GM03348 (cell line): ENCODE measurements at regions not wholly inside any gene's neighbourhood (a gene's known extent, or its start where the extent isn't known, plus 50 kb on each side); places are given as distances from the start of the nearest gene placed in this dataset.

Experiments used
- DNase-seq: peaks from one replicate; pipeline ENCODE4 v3.0.0; 2012; ENCODE audit warnings: low spot score

DNA sequence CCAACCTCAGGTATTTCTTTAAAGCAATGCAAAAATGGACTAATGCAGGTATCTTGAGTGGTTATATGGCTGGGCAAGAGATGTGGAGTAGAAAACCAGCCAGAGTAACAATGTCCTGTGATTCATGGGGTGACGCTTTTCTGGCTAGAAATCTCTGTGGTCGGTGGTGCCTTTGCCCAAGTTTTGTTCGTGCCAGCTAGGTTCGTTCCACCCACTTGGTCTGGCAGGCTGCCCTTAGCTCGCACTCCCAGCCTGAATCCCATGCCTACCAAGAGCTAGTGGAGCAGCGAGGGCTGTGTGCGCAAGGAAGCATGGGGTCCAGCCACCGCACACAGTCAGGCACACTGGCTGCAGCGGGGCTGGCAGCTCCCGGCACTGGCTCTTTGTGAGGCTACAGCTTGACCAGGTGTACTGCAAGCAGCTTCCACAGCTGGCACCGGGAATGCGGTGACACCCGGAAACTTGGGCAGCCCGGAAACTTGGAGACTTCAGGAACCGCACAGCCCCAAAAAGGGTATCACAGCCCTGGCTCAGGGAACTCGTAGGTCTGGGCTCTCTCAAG lies 349.6 kb upstream of the PCDH20 start:
- DNase-seq, result no peak

DNA sequence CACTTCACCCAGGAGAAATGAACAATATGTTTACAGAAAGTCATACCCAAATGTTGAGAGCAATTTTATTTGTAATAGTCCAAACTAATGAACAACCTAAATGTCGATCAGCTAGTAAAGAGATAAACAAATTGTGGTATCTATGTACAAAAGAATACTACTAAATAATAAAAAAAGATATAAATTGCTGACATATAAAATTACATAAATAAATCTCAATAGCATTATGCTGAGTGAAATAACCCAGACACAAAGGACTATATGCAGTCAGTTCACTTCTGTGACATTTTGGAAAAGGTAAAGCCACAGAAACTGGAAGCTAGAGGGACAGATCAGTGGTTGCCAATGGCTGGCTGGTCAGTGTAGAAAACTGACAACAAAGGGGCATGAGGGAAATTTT lies 346.0 kb upstream of the PCDH20 start:
- DNase-seq, result no peak

DNA sequence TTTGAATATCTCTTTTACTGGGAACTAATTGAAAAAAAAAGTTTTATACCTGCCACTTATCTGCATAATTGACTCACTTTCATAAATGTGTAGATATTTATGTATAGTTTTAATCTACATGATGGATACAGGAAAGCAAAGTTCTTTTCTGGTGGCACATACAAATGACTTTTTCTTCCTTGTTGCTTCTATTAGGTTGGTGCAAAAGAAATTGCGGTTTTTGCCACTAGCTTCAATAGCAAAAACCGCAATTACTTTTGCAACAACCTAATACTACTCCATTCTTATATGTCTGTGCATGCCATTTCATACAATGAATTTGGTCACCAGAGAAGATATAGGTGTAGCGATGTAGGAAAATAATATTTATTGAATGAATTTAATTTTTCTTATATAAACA lies 344.5 kb upstream of the PCDH20 start:
- DNase-seq, result no peak

DNA sequence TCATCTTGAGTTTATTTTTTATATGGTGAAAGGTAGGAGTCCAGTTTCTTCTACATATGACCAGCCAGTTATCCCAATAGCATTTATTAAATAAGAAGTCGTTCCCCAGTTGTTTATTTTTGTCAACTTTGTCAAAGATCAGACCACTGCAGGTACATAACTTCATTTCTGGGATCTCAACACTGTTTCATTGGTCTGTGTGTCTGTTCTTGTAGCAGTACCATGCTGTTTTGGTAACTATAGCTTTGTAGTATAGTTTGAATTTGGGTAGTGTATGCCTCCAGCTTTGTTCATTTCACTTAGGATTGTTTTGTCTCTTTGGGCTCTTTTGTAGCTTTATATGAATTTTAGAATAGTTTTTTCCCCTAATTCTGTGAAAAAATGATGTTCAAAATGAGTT lies 340.4 kb upstream of the PCDH20 start:
- DNase-seq, result no peak

DNA sequence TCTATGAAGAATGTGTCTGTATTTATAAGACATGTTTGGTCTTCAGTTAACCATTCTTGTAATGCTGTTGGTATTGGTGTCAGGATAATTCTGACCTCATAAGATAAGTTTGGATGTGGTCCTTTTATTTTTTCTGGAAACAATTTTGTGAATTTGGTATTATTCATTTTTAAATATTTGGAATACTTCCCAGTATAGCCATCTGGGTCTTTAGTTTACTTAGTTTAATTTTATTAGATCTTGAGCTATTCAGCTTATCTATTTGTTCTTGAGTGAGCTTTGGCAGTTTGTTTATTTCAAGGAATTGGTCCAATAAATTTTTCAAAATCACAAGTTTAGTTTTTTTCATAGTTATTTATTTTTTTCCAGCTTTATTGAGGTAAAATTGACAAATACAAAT lies 335.4 kb upstream of the PCDH20 start:
- no peak for DNase-seq

DNA sequence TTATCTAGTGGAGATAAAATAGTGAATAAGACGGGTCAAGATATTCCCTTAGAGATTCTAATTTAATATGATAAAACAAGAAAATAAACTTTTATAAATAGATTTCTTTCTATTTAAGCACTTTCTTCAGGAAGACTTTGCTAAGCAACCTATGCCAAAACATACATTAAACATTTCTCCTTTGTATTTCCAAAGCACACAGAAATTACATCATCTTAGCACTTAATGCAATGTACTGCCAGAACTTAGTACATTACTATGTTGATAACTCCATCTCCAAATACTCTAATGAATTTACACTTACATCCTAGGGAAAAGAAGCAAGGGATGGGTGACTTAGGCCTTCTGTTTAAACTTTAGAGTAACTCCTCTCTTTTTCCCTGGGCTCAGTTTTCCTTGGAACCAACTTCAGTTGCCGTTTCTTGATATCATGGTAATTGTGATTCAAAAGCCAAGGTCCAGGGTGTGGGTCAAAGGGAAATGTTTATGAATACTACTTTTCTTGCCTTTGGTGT lies 322.6 kb upstream of the PCDH20 start:
- no peak for DNase-seq

DNA sequence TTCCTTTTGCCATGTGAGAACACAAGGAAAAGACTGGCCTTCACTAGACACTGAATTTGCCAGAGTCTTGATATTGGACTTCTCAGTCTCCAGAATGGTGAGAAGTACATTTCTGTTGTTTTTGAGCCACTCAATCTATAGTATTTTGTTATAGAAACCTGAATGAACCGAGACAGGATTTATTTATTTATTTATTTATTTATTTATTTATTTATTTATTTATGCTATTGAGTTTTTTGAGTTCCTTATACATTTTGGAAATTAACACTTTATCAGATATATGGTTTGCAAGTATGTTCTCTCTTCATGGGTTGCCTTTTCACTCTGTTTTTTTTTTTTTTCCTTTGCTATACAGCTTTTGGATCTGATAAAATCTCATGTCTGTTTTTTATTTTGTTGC lies 319.0 kb upstream of the PCDH20 start:
- DNase-seq, result no peak

DNA sequence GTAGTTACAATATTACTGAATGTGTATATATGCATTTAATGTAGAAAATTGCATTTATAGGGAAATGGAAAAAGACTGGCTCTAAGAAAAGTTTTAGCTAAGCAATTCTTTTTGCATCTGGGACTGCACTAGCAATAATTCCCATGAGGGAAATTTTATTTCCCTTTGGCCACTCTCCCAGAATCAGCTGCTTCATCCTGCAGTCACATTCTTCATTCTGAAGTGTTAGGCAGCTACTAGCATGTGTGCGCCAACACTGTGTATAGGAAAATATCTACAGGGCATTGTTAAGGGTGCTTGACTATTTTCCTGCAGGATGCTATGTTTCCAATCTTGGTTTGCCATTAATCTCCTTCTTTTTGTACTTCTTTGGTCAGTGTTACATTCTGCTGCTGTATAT lies 312.8 kb upstream of the PCDH20 start:
- peak; percentile 29 for DNase-seq

DNA sequence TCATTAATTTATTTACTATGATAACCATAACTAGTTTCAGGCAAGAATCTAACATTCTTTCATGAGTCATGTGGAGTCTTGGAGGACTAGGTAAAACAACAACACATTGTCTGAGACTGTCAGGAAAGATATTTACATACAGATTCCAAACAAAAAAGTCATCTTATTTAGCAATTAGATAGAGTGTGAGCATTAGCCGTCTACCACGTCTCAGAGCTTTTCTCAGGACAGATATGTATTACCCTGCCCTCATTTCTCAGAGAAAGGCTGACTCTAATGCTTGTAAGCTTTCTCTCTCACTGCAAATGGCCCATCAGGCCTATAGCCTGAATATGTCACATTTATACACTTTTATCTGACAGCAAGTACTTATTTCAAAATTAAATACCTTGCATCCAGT lies 312.1 kb upstream of the PCDH20 start:
- DNase-seq, result peak; percentile 15

DNA sequence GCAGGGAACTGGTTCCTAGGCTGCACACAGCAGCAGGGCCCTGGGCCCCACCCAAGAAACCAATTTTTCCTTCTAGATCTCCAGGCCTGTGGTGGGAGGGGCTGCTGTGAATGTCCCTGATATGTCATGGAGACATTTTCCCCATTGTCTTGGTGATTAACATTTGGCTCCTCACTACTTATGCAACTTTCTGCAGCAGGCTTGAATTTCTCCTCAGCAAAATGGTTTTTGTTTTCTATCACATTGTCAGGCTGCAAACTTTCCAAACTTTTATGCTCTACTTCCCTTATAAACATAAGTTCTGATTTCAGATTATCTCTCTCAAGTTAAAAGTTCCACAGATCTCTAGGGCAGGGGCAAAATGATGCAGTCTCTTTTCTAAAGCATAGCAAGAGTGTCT lies 310.2 kb upstream of the PCDH20 start:
- DNase-seq, result no peak

DNA sequence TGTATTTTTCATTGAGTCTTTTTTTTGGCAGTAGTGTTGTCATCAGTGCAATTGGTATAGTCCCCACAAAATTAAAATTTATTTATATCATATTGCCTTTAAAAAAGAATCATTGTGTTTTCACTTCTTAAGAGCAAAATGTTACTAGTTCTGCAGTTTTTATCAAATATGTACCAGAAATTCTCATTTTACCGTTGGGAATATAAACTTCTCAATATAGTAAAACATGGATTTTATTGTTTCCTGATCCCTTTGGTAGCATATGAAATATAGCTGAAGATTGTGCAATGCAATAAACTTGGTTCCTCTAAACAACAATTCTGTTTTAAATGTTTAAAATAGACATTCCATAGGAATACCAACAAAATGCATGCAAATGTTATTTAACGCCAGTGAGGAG lies 306.5 kb upstream of the PCDH20 start:
- no peak for DNase-seq

DNA sequence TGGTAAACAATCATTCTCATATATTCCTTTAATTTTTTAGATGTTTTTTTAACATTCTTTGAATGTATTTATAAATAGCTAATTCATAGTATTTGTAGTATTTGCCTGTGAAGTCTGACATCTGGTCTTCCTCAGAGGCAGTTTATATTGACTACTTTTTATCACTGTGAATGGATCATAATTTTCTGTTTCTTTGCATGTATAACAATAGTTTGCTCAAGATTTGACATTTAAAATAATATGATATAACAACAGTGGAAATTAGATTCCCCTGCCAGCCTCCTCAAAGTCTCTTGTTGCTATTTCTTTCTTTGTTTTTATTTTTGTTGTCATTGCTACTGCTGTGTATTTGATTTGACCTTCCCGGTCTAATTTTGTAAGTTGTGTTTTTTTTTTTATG lies 297.0 kb upstream of the PCDH20 start:
- no peak for DNase-seq

DNA sequence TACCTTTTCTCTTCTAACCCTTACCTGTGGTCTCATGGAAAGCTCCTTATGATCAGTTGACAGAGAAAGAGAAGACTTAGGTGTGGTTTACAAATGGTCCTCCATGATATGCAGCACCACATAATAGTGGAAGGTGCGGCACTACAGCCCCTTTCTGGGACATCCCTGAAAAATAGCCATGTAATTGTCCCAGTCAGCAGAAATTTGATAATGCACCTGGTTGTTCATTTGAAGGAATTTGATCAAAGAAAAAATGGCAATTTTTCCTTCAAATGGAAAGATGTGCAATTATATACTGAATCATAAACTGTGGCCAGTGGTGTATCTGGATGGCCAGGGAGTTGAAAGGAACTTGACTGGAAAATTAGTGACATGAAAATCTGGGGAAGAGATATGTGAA lies 293.6 kb upstream of the PCDH20 start:
- DNase-seq, result no peak

DNA sequence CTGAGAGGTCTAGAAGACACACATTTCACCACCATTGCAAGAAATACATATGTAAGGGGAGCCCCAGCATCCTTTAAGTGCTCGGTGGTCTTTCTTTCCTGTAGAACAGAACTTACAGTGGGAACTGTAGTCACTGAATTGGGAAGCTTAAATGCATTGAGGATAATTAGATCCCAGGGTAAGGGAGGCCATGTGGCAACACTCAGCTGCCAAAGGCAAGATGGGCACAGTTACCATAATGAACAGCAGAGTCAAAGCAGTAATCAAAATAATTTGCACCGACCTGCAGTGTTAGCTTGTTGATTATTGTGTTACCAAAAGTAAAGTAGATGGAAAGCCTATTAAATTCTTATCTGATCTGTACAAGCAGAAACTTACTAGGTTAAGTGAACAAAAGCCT lies 291.2 kb upstream of the PCDH20 start:
- DNase-seq, result no peak

DNA sequence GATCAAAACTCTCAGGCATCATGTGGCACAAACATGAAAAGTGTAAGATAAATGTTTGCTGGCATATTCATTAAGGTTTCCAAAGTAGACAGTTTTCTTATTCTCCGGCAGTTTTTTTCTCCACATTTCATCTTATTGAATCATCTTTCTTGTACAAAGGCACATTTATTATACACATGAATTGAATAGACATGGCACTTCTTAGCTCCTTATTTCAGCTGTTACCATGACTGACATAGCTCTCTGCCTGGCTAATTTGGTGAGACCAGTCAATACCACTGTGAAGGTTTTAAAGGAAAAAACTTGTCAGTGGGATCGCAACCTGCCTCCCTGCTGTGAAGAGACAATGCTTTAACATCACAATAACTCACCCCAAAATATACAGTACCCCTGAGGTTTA lies 285.0 kb upstream of the PCDH20 start:
- no peak for DNase-seq

DNA sequence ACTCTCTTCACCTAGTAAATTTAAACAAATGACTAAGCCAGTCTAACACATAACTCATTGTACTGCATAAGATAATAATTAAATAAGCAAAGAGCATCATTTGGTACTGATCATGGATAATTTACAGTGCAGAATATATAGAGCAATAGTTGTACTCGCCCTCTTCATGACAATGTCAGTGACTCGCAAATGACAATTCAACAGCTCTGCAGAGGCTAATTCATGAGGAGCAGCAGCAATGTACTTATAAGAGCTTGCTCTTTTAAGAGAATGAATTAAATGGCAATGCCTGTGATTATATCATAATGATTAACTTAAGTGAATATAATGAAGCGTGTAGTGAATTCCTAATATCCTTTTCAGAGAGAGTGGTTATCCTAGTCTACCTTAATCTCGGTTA lies 284.5 kb upstream of the PCDH20 start:
- no peak for DNase-seq

DNA sequence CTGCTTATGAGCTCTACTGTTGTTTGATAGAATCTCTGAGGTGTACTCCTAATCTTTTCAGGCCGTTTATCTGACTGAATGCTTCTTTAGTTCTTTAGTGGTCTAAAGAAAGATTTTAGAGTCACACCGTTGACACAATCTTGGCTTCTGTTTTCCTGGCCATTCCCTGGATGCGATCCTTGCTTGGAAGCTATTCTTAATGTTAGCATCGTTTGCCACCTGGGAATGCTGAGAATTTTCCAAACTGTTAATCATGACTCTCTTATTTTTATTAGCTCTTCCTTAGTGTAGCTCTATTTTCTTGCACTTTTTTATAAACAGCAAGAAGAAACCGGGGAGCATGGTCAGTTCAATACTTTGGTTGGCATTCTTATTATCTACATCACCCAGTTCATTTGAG lies 281.0 kb upstream of the PCDH20 start:
- no peak for DNase-seq

DNA sequence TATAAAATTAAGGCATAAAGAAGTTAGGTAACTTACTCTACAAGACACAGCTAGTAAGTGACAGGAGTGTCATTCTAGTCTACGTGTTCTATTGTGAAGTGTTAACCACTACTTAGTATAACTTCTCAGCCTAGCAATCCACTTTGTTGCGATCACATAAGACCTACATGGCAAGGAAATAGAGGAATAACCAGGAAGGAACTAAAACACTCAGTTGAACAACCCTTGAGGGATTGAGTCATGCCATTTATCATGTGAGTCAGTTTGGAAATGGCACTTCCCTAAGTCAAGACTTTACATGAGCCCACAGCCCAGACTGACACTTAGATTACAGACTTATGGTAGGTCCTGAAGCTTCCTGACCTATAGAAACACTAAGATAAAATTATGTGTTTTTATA lies 279.5 kb upstream of the PCDH20 start:
- DNase-seq, result no peak

DNA sequence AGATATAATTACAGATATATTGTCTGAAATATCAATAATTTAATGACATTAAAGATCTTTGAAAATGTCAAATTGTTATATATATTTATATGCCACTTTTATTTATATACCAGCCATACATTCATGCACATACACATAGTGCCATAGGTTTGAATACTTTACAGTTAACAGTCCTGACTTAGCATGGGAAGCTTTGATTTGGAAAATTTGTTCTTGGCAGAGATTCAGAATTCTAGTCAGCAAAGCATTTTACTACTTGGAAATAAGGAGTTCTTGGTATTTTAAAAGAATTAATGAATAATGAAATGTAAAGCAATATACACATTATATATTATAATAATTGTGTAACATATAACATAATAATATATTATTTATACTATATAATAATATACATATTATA lies 277.0 kb upstream of the PCDH20 start:
- no peak for DNase-seq

DNA sequence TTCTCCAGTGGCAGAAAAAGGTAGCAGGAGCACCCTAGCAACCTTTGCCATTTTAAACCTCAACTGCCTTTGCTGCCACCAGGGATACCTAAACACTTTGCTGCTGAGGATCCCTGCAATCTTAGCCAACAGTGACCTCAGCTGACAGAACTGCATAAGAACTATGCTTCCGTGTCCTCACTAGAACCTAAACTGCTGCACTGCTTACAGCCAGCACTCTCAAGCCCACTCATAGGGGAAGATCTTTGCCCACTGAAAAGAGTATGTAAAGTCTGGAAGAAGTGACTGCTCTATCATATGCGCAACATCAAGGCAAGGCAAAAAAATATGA lies 270.0 kb upstream of the PCDH20 start:
- DNase-seq, result no peak

DNA sequence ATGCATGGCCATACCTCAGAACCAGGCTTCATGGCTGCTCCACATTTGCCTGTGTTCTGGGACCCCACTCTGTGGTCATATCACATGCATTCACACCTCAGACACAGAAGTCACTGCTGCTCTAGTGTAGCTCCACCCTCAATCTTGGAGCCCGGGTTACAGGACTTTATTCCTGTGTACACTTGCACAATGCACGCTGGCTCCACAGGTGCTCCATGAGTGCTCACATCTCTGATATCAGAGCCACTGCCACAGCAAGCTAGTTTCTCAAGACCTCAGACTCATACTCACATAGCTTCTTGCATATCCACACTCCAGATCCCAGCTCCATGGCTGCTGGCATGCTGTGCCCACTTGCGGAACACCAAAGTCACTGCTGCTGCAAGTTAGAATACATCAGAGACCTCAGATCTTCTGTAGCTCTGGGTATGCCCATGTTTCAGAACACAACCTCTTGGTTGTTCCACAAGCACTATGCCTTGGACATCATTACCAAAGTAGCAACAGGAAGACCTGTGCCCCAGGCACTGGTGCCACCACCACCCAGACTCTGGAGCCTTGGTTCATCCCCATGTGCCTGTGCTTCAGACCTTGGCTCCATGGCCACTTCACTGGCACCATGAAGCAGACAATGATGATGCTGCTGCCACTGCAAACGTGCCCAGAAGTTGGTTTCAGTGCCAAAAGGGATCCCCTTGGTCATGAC lies 269.5 kb upstream of the PCDH20 start:
- no peak for DNase-seq

DNA sequence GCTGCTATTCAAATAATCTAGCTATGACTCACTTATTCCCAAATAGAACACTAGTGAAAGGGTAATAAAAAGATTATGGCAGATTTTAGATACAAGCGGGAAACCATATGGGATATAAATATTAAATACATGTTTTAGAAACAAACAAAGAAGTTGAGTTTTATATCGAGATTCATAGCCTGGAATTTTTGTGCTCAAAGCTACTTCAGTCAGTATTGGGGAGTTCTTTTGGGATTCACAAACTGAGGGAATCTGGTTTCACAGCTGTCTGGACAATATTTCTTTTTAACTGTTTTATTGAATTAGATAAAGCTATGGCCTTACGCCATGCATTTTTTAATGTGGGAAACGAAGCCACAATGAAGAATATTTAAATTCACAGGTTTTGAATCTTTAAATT lies 257.1 kb upstream of the PCDH20 start:
- DNase-seq, result no peak

DNA sequence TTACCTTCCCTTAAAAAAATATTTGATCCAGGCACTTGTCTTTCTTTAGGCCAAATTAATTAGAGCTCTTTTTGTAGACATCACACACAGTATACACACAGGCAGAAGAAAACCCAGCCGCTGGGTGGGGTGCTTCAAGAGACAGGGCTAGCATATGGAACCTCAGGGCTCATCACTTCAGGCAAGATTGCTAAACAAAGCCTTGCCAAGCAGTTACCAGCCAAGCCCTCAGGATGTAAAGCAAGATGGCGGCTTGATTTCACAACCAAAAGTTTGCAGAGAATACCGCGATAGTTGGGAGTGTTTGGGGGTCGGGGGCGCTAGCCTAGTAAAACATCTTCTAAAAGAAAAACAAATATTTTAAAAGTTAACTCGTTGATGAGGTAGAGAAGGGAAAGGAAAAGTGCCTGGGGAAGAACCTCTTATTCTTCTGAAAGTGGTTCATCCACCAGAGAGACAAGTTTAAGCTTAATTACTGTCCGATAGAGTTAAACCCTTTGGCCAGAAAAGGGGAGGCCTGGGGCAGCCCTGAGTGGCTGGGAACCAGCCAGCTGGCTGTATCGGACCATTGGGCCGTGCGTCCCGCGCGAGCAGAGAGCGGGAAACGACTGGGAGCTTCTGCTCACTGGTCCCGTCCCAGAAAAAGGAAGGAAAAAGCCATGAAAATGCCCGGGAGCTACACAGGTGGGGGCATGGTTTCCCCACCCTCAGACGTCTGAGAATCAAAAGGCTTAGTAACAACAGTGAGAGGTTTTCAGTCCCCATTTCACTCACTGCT lies 254.9 kb upstream of the PCDH20 start:
- no peak for DNase-seq
